Thyroid gland (tissue), 4 donors: ENCODE measurements at regions not wholly inside any gene's neighbourhood (a gene's known extent, or its start where the extent isn't known, plus 50 kb on each side); places are given as distances from the start of the nearest gene placed in this dataset.

Experiments
- DNase-seq, 2 donors: peaks; one replicate each; pipeline ENCODE4 v3.0.0-alpha.2; 2019
- H3K27ac ChIP-seq, 3 donors: fragments of 200-600 bp; sonication (generic); 1 replicate in 2 of 3; 2 replicates in 1 of 3; pipeline ENCODE4 v1.5.1; 2016 to 2019; ENCODE audit warnings: mild to moderate bottlenecking in 1 of 3, moderate library complexity in 1 of 3
- H3K27me3 ChIP-seq: fragments of 200-600 bp; sonication (generic); one replicate; pipeline ENCODE4 v1.5.1; 2019
- H3K36me3 ChIP-seq, 2 donors: fragments of 200-600 bp; sonication (generic); one replicate each; pipeline ENCODE4 v1.5.1; 2016 to 2019
- H3K4me1 ChIP-seq, 2 donors: fragments of 200-600 bp; sonication (generic); one replicate each; pipeline ENCODE4 v1.5.1; 2017 to 2019
- H3K4me3 ChIP-seq, 3 donors: fragments of 200-600 bp; sonication (generic); replicated peaks in 1 of 3; 1 replicate in 2 of 3; 2 replicates in 1 of 3; pipeline ENCODE4 v1.5.1; 2016; ENCODE audit warnings: mild to moderate bottlenecking in 1 of 3
- H3K9me3 ChIP-seq: fragments of 200-600 bp; sonication (generic); one replicate; pipeline ENCODE4 v1.5.1; 2017
- POLR2A ChIP-seq, 2 donors: fragments of 450-650 bp; IDR thresholded peaks; one replicate each; pipeline ENCODE4 v1.6.1; 2017; ENCODE audit warnings: antibody characterized with exemption in 2 of 2, mild to moderate bottlenecking in 2 of 2, moderate library complexity in 1 of 2
- WGBS, 2 donors: methylation state at CpG; one replicate each; pipeline ENCODE4 v1.1.5; 2017; 5-methylcytosine and 5-hydroxymethylcytosine counted together
- intact Hi-C: fragments of 100-400 bp; cut with DNase I; formaldehyde crosslinking; loops from one replicate; pipeline ENCODE4 v1.15.1; 2023
- TF ChIP-seq, protein P1 (sequence below), 6 experiments: fragments of 200-600 bp in 3 of 6; fragments of 450-650 bp in 3 of 6; sonication (generic) in 3 of 6; IDR thresholded peaks; one replicate each; pipeline ENCODE4 v1.5.1; 2016 to 2019; ENCODE audit warnings: antibody characterized with exemption in 6 of 6, mild to moderate bottlenecking in 2 of 6, inconsistent platforms in 1 of 6, moderate library complexity in 1 of 6

GRCh38 chr20:47991875-47992488 is 206.7 kb upstream of the SULF2 start:
- intact Hi-C loops: no loop called here
- TF ChIP-seq, protein P1, sequence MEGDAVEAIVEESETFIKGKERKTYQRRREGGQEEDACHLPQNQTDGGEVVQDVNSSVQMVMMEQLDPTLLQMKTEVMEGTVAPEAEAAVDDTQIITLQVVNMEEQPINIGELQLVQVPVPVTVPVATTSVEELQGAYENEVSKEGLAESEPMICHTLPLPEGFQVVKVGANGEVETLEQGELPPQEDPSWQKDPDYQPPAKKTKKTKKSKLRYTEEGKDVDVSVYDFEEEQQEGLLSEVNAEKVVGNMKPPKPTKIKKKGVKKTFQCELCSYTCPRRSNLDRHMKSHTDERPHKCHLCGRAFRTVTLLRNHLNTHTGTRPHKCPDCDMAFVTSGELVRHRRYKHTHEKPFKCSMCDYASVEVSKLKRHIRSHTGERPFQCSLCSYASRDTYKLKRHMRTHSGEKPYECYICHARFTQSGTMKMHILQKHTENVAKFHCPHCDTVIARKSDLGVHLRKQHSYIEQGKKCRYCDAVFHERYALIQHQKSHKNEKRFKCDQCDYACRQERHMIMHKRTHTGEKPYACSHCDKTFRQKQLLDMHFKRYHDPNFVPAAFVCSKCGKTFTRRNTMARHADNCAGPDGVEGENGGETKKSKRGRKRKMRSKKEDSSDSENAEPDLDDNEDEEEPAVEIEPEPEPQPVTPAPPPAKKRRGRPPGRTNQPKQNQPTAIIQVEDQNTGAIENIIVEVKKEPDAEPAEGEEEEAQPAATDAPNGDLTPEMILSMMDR (IDR thresholded peaks at IDR 0.05): no peak
- TF ChIP-seq POLR2A (IDR thresholded peaks at IDR 0.05): no peak
- no peak for DNase-seq
- Histone ChIP-seq H3K9me3 (no peaks in the 10 kb centered on the region), H3K4me1 (no peaks in the 10 kb centered on the region), H3K27ac (no peak overlapping the region), H3K36me3 (no peaks in the 10 kb centered on the region), H3K4me3 (no peak overlapping the region), H3K27me3 (no peaks in the 10 kb centered on the region)
- WGBS, 2 donors: 71 to 75% methylated on average over 9 of the region's 9 CpGs

- DNase-seq: no peak
- H3K4me1 ChIP-seq: no peaks in the 10 kb centered on the region
- TF ChIP-seq, protein P1 (IDR thresholded peaks at IDR 0.05): no peak
- no peak for TF ChIP-seq POLR2A (IDR thresholded peaks at IDR 0.05)
- no peak overlapping the region for H3K4me3 ChIP-seq
- WGBS, 2 donors: 86 to 90% methylated on average over 8 of the region's 8 CpGs
- no peaks in the 10 kb centered on the region for H3K27me3 ChIP-seq
- H3K36me3 ChIP-seq: no peaks in the 10 kb centered on the region
- H3K9me3 ChIP-seq: no peaks in the 10 kb centered on the region
- no peak overlapping the region for H3K27ac ChIP-seq
- intact Hi-C loops: no loop called here
Measured at GRCh38 chr20:47990507-47991150, 205.3 kb upstream of the SULF2 start.

GRCh38 chr20:47989957-47990356 is 204.7 kb upstream of the SULF2 start:
- DNase-seq: no peak
- H3K27me3 ChIP-seq: no peaks in the 10 kb centered on the region
- H3K4me1 ChIP-seq: no peaks in the 10 kb centered on the region
- TF ChIP-seq, protein P1 (IDR thresholded peaks at IDR 0.05): no peak
- no peak for TF ChIP-seq POLR2A (IDR thresholded peaks at IDR 0.05)
- no peaks in the 10 kb centered on the region for H3K9me3 ChIP-seq
- no peaks in the 10 kb centered on the region for H3K36me3 ChIP-seq
- WGBS, 2 donors: 44 to 48% methylated on average over 2 to 4 of the region's 4 CpGs
- H3K27ac ChIP-seq: no peak overlapping the region
- no peak overlapping the region for H3K4me3 ChIP-seq
- intact Hi-C loops: no loop called here

DNA sequence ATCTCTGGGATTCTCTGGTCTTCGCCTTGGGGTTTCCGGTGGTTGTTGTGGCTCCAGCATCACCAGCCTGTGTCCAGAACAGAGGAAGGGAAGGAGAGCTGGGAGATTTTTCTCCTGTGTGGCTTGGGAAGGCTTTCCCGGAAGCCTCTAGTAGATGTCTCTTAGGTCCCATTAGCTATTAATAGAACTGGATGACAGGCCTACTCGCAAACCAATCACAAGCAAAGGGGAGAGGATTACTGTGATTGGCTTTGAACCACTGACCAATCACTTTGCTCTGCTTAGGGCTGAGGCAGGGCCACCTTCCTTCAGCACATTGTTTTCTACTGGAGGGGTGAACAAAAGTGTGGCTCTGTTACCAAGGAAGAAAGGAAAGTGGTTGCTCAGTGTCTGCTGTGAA is 203.4 kb upstream of the SULF2 start:
- Histone ChIP-seq H3K36me3 (no peaks in the 10 kb centered on the region), H3K27ac (no peak overlapping the region), H3K4me1 (no peaks in the 10 kb centered on the region), H3K4me3 (no peak overlapping the region), H3K9me3 (no peaks in the 10 kb centered on the region), H3K27me3 (no peaks in the 10 kb centered on the region)
- no peak for DNase-seq
- intact Hi-C loops: no loop called here
- WGBS, 2 donors: 66 to 68% methylated on average over 4 of the region's 4 CpGs
- no peak for TF ChIP-seq POLR2A (IDR thresholded peaks at IDR 0.05)
- TF ChIP-seq, protein P1 (IDR thresholded peaks at IDR 0.05): no peak

- WGBS, 2 donors: 83 to 93% methylated on average over 7 of the region's 7 CpGs
- TF ChIP-seq POLR2A (IDR thresholded peaks at IDR 0.05): no peak
- TF ChIP-seq, protein P1 (IDR thresholded peaks at IDR 0.05): no peak
- Histone ChIP-seq H3K4me1 (no peaks in the 10 kb centered on the region), H3K27ac (no peak overlapping the region), H3K4me3 (no peak overlapping the region), H3K9me3 (no peaks in the 10 kb centered on the region), H3K36me3 (no peaks in the 10 kb centered on the region), H3K27me3 (no peaks in the 10 kb centered on the region)
- no peak for DNase-seq
- intact Hi-C loops: no loop called here
Measured at GRCh38 chr20:47985092-47985850, 200.0 kb upstream of the SULF2 start.
